HG03571 (cell line): ENCODE measurements at regions not wholly inside any gene's neighbourhood (a gene's known extent, or its start where the extent isn't known, plus 50 kb on each side); places are given as distances from the start of the nearest gene placed in this dataset.
"Not testable (repeated sequence)": the region's sequence is repeated elsewhere in the genome, so short reads cannot be mapped to it uniquely, and the experiment has no call there.

ENCODE experiments used
- ATAC-seq: cut with Tn5 transposase; IDR thresholded peaks from one replicate; pipeline ENCODE4 v1.9.1; 2021; ENCODE audit not compliant: unreplicated experiment

- no peak for ATAC-seq
Measured at GRCh38 chr9:106177216-106177615, 482.9 kb downstream of the TMEM38B start.

- no peak for ATAC-seq
Measured at GRCh38 chr9:106179191-106179590, 484.9 kb downstream of the TMEM38B start.

GRCh38 chr9:106203815-106204516, 509.6 kb downstream of the TMEM38B start:
- ATAC-seq = not testable (repeated sequence)

- no peak for ATAC-seq
Measured at GRCh38 chr9:106207298-106207697, 513.0 kb downstream of the TMEM38B start.

GRCh38 chr9:106218427-106218826, 524.1 kb downstream of the TMEM38B start:
- no peak for ATAC-seq

- ATAC-seq = no peak
Measured at GRCh38 chr9:106218854-106219253, 524.5 kb downstream of the TMEM38B start.

- no peak for ATAC-seq
Measured at GRCh38 chr9:106220415-106220814, 526.1 kb downstream of the TMEM38B start.

- ATAC-seq = no peak
Measured at GRCh38 chr9:106228861-106229260, 534.5 kb downstream of the TMEM38B start.

- ATAC-seq = no peak
Measured at GRCh38 chr9:106233116-106233515, 538.8 kb downstream of the TMEM38B start.

GRCh38 chr9:106260908-106261307, 566.6 kb downstream of the TMEM38B start:
- ATAC-seq = not testable (repeated sequence)

- no peak for ATAC-seq
Measured at GRCh38 chr9:106277966-106278365, 583.6 kb downstream of the TMEM38B start.

- no peak for ATAC-seq
Measured at GRCh38 chr9:106283769-106284168, 579.2 kb upstream of the ZNF462 start.

GRCh38 chr9:106284296-106284695, 578.7 kb upstream of the ZNF462 start:
- no peak for ATAC-seq

- ATAC-seq = no peak
Measured at GRCh38 chr9:106286249-106286648, 576.7 kb upstream of the ZNF462 start.

GRCh38 chr9:106287091-106287631, 575.8 kb upstream of the ZNF462 start:
- ATAC-seq = no peak

GRCh38 chr9:106287731-106288130, 575.2 kb upstream of the ZNF462 start:
- no peak for ATAC-seq

GRCh38 chr9:106288689-106289088, 574.3 kb upstream of the ZNF462 start:
- no peak for ATAC-seq

- ATAC-seq = no peak
Measured at GRCh38 chr9:106291786-106292185, 571.2 kb upstream of the ZNF462 start.

GRCh38 chr9:106296426-106296825, 566.5 kb upstream of the ZNF462 start:
- ATAC-seq = no peak

GRCh38 chr9:106298997-106299396, 564.0 kb upstream of the ZNF462 start:
- ATAC-seq = no peak

GRCh38 chr9:106304401-106304920, 558.5 kb upstream of the ZNF462 start:
- no peak for ATAC-seq

GRCh38 chr9:106305428-106306133, 557.4 kb upstream of the ZNF462 start:
- ATAC-seq = no peak
